Osteoblast (primary cell): ENCODE measurements at regions not wholly inside any gene's neighbourhood (a gene's known extent, or its start where the extent isn't known, plus 50 kb on each side); places are given as distances from the start of the nearest gene placed in this dataset.

ENCODE experiments used
- DNase-seq: peaks from one replicate; pipeline ENCODE4 v3.0.0; 2011; ENCODE audit warnings: low spot score, mixed read lengths; ENCODE audit not compliant: insufficient read length; ENCODE audit errors: missing footprints
- H2AFZ ChIP-seq: 2 replicates; pipeline ENCODE4 v1.6.0; 2011; ENCODE audit warnings: mild to moderate bottlenecking, low read length
- H3K27ac ChIP-seq: 2 replicates; pipeline ENCODE4 v1.5.1; 2011; ENCODE audit warnings: mild to moderate bottlenecking, low read depth, low read length, moderate library complexity
- H3K27me3 ChIP-seq: 2 replicates; pipeline ENCODE4 v1.6.0; 2012; ENCODE audit warnings: mild to moderate bottlenecking, control low read depth, inconsistent platforms, low read length, moderate library complexity; ENCODE audit not compliant: insufficient read depth
- H3K36me3 ChIP-seq: 2 replicates; pipeline ENCODE4 v1.5.1; 2011; ENCODE audit warnings: mild to moderate bottlenecking, low read length, control low read depth, moderate library complexity; ENCODE audit not compliant: insufficient read depth
- H3K4me1 ChIP-seq: 2 replicates; pipeline ENCODE4 v1.5.1; 2011; ENCODE audit warnings: mild to moderate bottlenecking, low read length, control low read depth, moderate library complexity; ENCODE audit not compliant: insufficient read depth
- H3K4me2 ChIP-seq: 2 replicates; pipeline ENCODE4 v1.6.0; 2011; ENCODE audit warnings: mild to moderate bottlenecking, low read length; ENCODE audit not compliant: insufficient read depth
- H3K4me3 ChIP-seq: fragments of 200-600 bp; sonication (generic); 3 replicates; pipeline ENCODE4 v1.5.1; 2012; ENCODE audit warnings: mild to moderate bottlenecking, low read length, inconsistent platforms; ENCODE audit not compliant: insufficient read depth
- H3K79me2 ChIP-seq: 2 replicates; pipeline ENCODE4 v1.6.0; 2012; ENCODE audit warnings: mild to moderate bottlenecking, low read length, control low read depth, inconsistent platforms; ENCODE audit not compliant: insufficient read depth
- H3K9me3 ChIP-seq: 2 replicates; pipeline ENCODE4 v1.5.1; 2011; ENCODE audit warnings: low read depth, low read length, control low read depth
- H4K20me1 ChIP-seq: 2 replicates; pipeline ENCODE4 v1.6.0; 2012; ENCODE audit warnings: mild to moderate bottlenecking, low read length, control low read depth; ENCODE audit not compliant: insufficient read depth
- TF ChIP-seq, protein P1 (sequence below): IDR thresholded peaks from 2 replicates; pipeline ENCODE4 v1.5.1; 2011; ENCODE audit warnings: mild to moderate bottlenecking, low read depth, low read length, moderate library complexity; ENCODE audit errors: extremely low read depth

DNA sequence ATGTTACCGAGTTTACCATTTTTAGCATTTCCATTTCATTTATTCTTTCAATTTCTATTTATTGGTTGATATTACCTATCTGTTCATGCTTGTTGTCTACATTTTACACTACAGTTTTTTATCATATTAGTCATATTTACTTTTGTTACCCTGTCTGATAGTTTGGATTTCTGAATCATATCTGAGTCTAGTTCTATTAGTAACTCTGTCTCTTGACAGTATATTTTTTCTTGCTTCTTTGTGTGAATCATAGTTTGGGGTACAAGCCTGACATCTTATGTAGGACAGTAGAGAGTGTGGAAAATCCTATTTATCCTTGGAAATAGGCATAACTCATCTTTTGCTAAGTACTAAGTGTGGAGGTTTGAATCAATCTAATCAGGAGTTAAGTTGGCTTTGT is 263.9 kb upstream of the SESN3 start:
- Histone ChIP-seq H3K4me1 (no peaks in the 10 kb centered on the region), H3K27ac (no peak overlapping the region), H3K79me2 (no peaks in the 10 kb centered on the region), H4K20me1 (no peaks in the 10 kb centered on the region), H2AFZ (no peak overlapping the region), H3K4me3 (no peak overlapping the region), H3K36me3 (no peaks in the 10 kb centered on the region), H3K9me3 (no peaks in the 10 kb centered on the region), H3K4me2 (no peak overlapping the region), H3K27me3 (no peaks in the 10 kb centered on the region)
- no peak for DNase-seq
- TF ChIP-seq, protein P1, sequence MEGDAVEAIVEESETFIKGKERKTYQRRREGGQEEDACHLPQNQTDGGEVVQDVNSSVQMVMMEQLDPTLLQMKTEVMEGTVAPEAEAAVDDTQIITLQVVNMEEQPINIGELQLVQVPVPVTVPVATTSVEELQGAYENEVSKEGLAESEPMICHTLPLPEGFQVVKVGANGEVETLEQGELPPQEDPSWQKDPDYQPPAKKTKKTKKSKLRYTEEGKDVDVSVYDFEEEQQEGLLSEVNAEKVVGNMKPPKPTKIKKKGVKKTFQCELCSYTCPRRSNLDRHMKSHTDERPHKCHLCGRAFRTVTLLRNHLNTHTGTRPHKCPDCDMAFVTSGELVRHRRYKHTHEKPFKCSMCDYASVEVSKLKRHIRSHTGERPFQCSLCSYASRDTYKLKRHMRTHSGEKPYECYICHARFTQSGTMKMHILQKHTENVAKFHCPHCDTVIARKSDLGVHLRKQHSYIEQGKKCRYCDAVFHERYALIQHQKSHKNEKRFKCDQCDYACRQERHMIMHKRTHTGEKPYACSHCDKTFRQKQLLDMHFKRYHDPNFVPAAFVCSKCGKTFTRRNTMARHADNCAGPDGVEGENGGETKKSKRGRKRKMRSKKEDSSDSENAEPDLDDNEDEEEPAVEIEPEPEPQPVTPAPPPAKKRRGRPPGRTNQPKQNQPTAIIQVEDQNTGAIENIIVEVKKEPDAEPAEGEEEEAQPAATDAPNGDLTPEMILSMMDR = no peak

DNA sequence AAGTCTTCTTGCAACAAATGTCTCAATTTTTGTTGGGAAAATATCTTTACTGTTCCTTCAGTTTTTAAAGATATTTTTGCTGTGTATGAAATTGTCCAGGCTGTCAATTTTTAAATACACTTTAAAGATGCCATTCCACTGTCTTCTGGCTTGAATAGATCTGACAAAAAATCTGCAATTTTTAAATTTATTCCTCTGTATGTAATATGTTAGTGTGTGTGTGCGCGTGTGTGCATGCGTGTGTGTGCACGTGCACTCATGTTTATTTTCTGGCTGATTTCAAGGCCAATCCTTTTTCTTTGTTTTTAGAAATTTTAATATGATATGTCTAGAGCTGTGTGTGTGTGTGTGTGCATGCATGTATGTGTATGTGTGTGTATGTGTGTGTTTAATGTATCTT is 263.2 kb upstream of the SESN3 start:
- DNase-seq = no peak
- Histone ChIP-seq H3K27ac (no peak overlapping the region), H3K4me2 (no peak overlapping the region), H3K4me3 (no peak overlapping the region), H3K4me1 (no peaks in the 10 kb centered on the region), H4K20me1 (no peaks in the 10 kb centered on the region), H3K27me3 (no peaks in the 10 kb centered on the region), H3K79me2 (no peaks in the 10 kb centered on the region), H3K36me3 (no peaks in the 10 kb centered on the region), H2AFZ (no peak overlapping the region), H3K9me3 (no peaks in the 10 kb centered on the region)
- TF ChIP-seq, protein P1 = no peak

DNA sequence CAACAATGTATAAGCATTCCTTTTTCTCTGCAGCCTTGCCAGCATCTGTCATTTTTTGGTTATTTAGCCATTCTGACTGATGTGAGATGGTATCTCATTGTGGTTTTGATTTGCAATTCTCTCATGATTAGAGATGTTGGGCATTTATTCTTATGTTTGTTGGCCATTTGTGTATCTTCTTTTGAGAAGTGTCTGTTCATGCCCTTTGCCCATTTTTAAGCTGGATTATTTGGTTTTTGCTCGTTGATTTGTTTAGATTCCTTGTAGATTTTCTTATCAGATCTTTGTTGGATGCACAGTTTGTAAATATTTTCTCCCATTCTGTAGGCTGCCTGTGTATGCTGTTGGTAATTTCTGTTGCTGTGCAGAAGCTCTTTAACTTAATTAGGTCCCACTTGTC is 259.6 kb upstream of the SESN3 start:
- no peak for DNase-seq
- Histone ChIP-seq H3K27ac (no peak overlapping the region), H3K4me2 (no peak overlapping the region), H3K9me3 (no peaks in the 10 kb centered on the region), H3K27me3 (peaks cover 6% of the 10 kb centered on the region), H3K36me3 (no peaks in the 10 kb centered on the region), H3K4me1 (no peaks in the 10 kb centered on the region), H4K20me1 (no peaks in the 10 kb centered on the region), H2AFZ (no peak overlapping the region), H3K79me2 (no peaks in the 10 kb centered on the region), H3K4me3 (no peak overlapping the region)
- TF ChIP-seq, protein P1 = no peak

DNA sequence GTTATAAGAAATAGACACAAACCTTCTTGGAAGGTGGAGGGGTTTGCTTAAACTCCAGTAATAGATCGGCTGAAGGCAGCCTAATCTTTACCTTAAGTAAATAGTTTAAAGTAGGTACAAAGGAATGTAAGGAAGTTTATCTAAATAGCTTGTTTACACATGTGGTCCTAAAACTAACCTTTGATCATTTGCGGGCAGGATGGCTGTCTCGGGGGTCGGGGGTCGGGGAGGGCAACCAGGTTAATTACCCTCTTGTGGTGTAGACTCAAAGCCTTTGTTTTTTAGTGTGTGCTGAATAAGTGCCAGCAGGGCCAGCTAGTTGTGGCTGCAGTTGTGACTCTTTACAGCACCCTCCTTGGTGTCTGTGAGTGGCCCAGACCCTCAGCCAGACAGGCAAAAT is 256.9 kb upstream of the SESN3 start:
- H2AFZ ChIP-seq = no peak overlapping the region
- TF ChIP-seq, protein P1 = no peak
- peaks cover 6% of the 10 kb centered on the region for H3K27me3 ChIP-seq
- H3K9me3 ChIP-seq = no peaks in the 10 kb centered on the region
- no peak overlapping the region for H3K4me2 ChIP-seq
- H3K27ac ChIP-seq = no peak overlapping the region
- H3K36me3 ChIP-seq = no peaks in the 10 kb centered on the region
- H4K20me1 ChIP-seq = no peaks in the 10 kb centered on the region
- H3K4me3 ChIP-seq = no peak overlapping the region
- H3K79me2 ChIP-seq = no peaks in the 10 kb centered on the region
- no peak for DNase-seq
- H3K4me1 ChIP-seq = peaks cover 7% of the 10 kb centered on the region
